Nephron progenitor cell (in vitro differentiated cells): ENCODE measurements at regions not wholly inside any gene's neighbourhood (a gene's known extent, or its start where the extent isn't known, plus 50 kb on each side); places are given as distances from the start of the nearest gene placed in this dataset.

Source experiments
- DNase-seq: peaks from one replicate; pipeline ENCODE4 v3.0.0; 2021
- H3K27ac Mint-ChIP-seq: 2 replicates; pipeline ENCODE4 v1.8.0; 2021; ENCODE audit warnings: mild to moderate bottlenecking, moderate library complexity, mixed read lengths
- H3K27me3 Mint-ChIP-seq: 2 replicates; pipeline ENCODE4 v1.8.0; 2021; ENCODE audit warnings: mild to moderate bottlenecking, low read depth, mixed read lengths; ENCODE audit not compliant: poor library complexity
- H3K36me3 Mint-ChIP-seq: 2 replicates; pipeline ENCODE4 v1.8.0; 2021; ENCODE audit warnings: low read depth, mixed read lengths
- H3K4me1 Mint-ChIP-seq: 2 replicates; pipeline ENCODE4 v1.8.0; 2021; ENCODE audit warnings: mixed read lengths
- H3K4me3 Mint-ChIP-seq: 2 replicates; pipeline ENCODE4 v1.8.0; 2021; ENCODE audit warnings: mild to moderate bottlenecking, moderate library complexity, mixed read lengths
- H3K9me3 Mint-ChIP-seq: 2 replicates; pipeline ENCODE4 v1.8.0; 2021; ENCODE audit warnings: mild to moderate bottlenecking, moderate library complexity, mixed read lengths
- TF ChIP-seq, protein P1 (sequence below): fragments of 200-600 bp; sonication (generic); IDR thresholded peaks from 2 replicates; pipeline ENCODE4 v1.5.0; 2021; ENCODE audit warnings: antibody characterized with exemption

DNA sequence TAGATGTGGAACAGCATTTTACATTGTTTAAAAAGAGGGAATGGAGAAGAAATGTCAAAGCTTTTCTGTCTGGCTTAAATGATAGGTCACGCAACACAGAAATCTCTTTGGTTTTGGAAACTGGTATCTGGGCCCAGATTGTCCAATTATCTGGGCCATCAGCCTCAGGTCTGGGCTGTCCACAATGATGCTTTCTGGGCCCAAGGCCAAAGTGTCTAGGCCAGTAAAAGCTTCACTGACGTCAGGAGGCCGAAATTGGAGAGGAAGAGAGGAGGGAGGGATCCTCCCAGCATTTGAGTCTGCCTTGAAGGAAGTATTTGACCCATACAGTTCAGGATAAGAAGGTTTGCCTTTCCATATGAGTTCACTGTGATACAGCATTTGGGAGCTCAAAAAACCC lies 60.7 kb upstream of the ALDH1A3 start:
- Mint-ChIP-seq H3K27ac (no peak overlapping the region), H3K27me3 (peaks cover 26% of the 10 kb centered on the region), H3K4me1 (no peaks in the 10 kb centered on the region), H3K9me3 (peaks cover 52% of the 10 kb centered on the region), H3K36me3 (peaks cover 9% of the 10 kb centered on the region), H3K4me3 (no peak overlapping the region)
- TF ChIP-seq, protein P1, sequence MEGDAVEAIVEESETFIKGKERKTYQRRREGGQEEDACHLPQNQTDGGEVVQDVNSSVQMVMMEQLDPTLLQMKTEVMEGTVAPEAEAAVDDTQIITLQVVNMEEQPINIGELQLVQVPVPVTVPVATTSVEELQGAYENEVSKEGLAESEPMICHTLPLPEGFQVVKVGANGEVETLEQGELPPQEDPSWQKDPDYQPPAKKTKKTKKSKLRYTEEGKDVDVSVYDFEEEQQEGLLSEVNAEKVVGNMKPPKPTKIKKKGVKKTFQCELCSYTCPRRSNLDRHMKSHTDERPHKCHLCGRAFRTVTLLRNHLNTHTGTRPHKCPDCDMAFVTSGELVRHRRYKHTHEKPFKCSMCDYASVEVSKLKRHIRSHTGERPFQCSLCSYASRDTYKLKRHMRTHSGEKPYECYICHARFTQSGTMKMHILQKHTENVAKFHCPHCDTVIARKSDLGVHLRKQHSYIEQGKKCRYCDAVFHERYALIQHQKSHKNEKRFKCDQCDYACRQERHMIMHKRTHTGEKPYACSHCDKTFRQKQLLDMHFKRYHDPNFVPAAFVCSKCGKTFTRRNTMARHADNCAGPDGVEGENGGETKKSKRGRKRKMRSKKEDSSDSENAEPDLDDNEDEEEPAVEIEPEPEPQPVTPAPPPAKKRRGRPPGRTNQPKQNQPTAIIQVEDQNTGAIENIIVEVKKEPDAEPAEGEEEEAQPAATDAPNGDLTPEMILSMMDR = no peak
- no peak for DNase-seq

DNA sequence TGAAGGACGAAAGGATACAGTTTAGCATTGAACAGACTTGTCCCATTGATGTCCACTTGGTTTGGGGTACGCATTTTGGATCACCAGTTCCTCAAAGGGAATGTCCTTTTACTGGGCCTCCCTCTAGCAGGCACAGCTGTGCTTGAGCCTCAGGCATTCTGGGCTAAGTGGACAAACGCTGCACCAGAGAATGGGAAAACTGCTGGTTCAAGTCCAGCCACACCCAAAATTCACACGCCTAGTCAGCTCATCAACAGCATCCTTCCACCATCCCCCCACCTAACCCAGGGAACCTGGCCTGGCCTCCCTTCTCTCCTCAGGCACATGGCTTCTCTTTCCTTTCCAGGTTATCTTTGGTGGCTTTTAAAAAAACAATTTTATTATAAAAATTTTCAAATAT lies 59.1 kb upstream of the ALDH1A3 start:
- Mint-ChIP-seq H3K36me3 (peaks cover 9% of the 10 kb centered on the region), H3K4me1 (no peaks in the 10 kb centered on the region), H3K9me3 (peaks cover 37% of the 10 kb centered on the region), H3K27me3 (peaks cover 21% of the 10 kb centered on the region), H3K27ac (no peak overlapping the region), H3K4me3 (no peak overlapping the region)
- DNase-seq = no peak
- TF ChIP-seq, protein P1 = no peak

DNA sequence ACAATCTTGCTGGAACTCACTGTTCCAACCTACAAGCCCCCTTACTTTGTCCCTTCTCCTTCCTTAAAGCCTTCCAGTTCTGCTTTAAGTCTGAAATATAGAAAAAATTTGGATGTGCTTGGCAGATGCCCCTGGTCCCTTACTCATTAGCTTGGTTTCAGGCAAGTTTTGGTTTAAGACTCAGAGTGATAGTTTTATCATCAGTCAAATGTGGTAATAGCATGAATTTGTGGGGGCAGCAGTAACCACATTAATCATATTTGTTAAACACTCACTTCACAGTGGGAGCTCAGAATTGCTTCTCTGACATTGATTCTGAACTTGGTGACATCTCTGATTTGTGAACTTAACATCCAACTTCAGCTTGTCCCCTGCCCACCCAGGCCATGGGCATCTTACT lies 58.3 kb upstream of the ALDH1A3 start:
- no peak overlapping the region for H3K4me3 Mint-ChIP-seq
- H3K36me3 Mint-ChIP-seq = peaks cover 9% of the 10 kb centered on the region
- TF ChIP-seq, protein P1 = no peak
- peaks cover 29% of the 10 kb centered on the region for H3K9me3 Mint-ChIP-seq
- peaks cover 21% of the 10 kb centered on the region for H3K27me3 Mint-ChIP-seq
- H3K4me1 Mint-ChIP-seq = no peaks in the 10 kb centered on the region
- no peak for DNase-seq
- no peak overlapping the region for H3K27ac Mint-ChIP-seq

DNA sequence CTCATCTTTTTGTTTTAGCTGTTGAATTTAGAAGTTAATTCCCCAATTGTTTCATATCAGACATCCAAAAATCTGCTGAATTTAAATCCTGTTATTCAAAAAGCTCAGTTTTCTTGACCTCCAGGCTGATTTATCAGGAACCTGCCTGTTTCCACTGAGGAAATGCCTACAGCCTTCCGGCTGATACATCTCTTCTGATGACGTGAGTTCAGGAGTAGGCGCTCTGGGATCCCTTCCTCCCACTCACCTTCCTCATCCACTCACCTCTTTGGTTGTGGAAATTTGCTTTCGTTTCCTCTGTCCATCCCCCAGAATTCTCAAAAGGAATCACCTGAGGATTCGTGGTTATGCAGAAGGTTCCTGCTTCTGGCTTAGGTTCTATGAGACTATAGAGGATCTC lies 55.4 kb upstream of the ALDH1A3 start:
- DNase-seq = no peak
- no peak overlapping the region for H3K4me3 Mint-ChIP-seq
- TF ChIP-seq, protein P1 = no peak
- peaks cover 19% of the 10 kb centered on the region for H3K36me3 Mint-ChIP-seq
- peaks cover 19% of the 10 kb centered on the region for H3K27me3 Mint-ChIP-seq
- no peak overlapping the region for H3K27ac Mint-ChIP-seq
- H3K9me3 Mint-ChIP-seq = peaks cover 36% of the 10 kb centered on the region
- H3K4me1 Mint-ChIP-seq = no peaks in the 10 kb centered on the region

DNA sequence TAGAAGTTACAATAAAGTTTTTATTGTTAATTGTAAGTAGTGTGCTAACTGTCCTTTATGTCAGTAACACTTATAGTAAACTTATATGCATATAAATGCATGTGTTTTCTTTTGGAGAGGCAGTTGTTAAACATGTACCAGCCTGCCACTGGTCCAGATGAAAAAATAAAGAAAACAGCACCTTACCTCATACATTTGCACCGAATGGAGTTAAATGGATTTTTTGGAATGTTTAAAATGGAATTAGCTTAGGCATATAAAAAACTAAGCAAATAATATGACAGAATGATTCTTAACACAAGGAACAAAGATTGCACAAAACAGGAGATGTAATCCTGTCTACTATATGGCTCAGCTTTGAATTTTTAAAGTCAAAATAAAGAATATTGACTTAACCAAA lies 50.2 kb upstream of the ALDH1A3 start:
- peaks cover 13% of the 10 kb centered on the region for H3K27me3 Mint-ChIP-seq
- peaks cover 34% of the 10 kb centered on the region for H3K4me1 Mint-ChIP-seq
- no peak overlapping the region for H3K27ac Mint-ChIP-seq
- H3K36me3 Mint-ChIP-seq = peaks cover 10% of the 10 kb centered on the region
- H3K4me3 Mint-ChIP-seq = no peak overlapping the region
- TF ChIP-seq, protein P1 = no peak
- peaks cover 24% of the 10 kb centered on the region for H3K9me3 Mint-ChIP-seq
- no peak for DNase-seq
